Panc1 (cell line): ENCODE measurements at regions not wholly inside any gene's neighbourhood (a gene's known extent, or its start where the extent isn't known, plus 50 kb on each side); places are given as distances from the start of the nearest gene placed in this dataset.

ENCODE experiments used
- ATAC-seq: fragments of 200-7000 bp; cut with Tn5 transposase; 2 replicates; pipeline ENCODE4 v1.9.1; 2020; ENCODE audit warnings: mild to moderate bottlenecking, moderate library complexity
- BruUV-seq: library from RNA; stranded (reverse); fragments of 400-500 nt; replicated peaks from 2 replicates; lab custom pipeline; 2021; lab: Mats Ljungman, UMichigan
- CTCF ChIA-PET: fragments of 300-600 bp; sonication (Branson Sonifier 250); formaldehyde crosslinking; loops from one replicate; lab custom pipeline; 2022; ENCODE audit warnings: antibody characterized with exemption; lab: Charles Lee
- POLR2A ChIA-PET: fragments of 300-600 bp; sonication (Branson Sonifier 250); formaldehyde crosslinking; loops from one replicate; lab custom pipeline; 2022; ENCODE audit warnings: antibody characterized with exemption; lab: Charles Lee
- DNase-seq: peaks from one replicate; pipeline ENCODE4 v3.0.0-alpha.2; 2010; ENCODE audit warnings: low read depth, low spot score
- H3K27ac ChIP-seq: 2 replicates; pipeline ENCODE4 v1.5.1; 2011; ENCODE audit warnings: mild to moderate bottlenecking, low read length, inconsistent platforms
- H3K27me3 ChIP-seq: fragments of 200-500 bp; sonication (Bioruptor generic); 2 replicates; pipeline ENCODE4 v1.6.0; 2014; ENCODE audit warnings: low read length, inconsistent platforms; ENCODE audit not compliant: control insufficient read depth, insufficient read depth
- H3K36me3 ChIP-seq: fragments of 200-500 bp; sonication (Bioruptor generic); 2 replicates; pipeline ENCODE4 v1.5.1; 2014; ENCODE audit warnings: inconsistent platforms, mild to moderate bottlenecking, low read length, moderate library complexity; ENCODE audit not compliant: control insufficient read depth, insufficient read depth
- H3K4me1 ChIP-seq: 2 replicates; pipeline ENCODE4 v1.5.1; 2011; ENCODE audit warnings: inconsistent platforms, mild to moderate bottlenecking, low read length, moderate library complexity; ENCODE audit not compliant: control insufficient read depth, insufficient read depth
- H3K4me3 ChIP-seq, 2 experiments: 2 replicates each; pipeline ENCODE4 v1.5.1; 2011 to 2012; ENCODE audit warnings: low read depth in 2 of 2, low read length in 2 of 2, mild to moderate bottlenecking in 2 of 2, inconsistent platforms in 1 of 2, moderate library complexity in 1 of 2
- H3K9me3 ChIP-seq: fragments of 200-500 bp; sonication (Bioruptor generic); 2 replicates; pipeline ENCODE4 v1.5.1; 2014; ENCODE audit warnings: low read depth, mild to moderate bottlenecking, inconsistent platforms, low read length, moderate library complexity; ENCODE audit not compliant: control insufficient read depth, insufficient read depth
- CTCF ChIP-seq: fragments of 450-650 bp; IDR thresholded peaks from 2 replicates; pipeline ENCODE4 v1.5.1; 2017; ENCODE audit warnings: mild to moderate bottlenecking
- POLR2AphosphoS5 ChIP-seq: IDR thresholded peaks from 2 replicates; pipeline ENCODE4 v1.6.1; 2012; ENCODE audit warnings: mild to moderate bottlenecking, low read depth, low read length, moderate library complexity
- REST ChIP-seq, 2 experiments: IDR thresholded peaks; 2 replicates each; pipeline ENCODE4 v1.6.1; 2011 to 2012; ENCODE audit warnings: low read depth in 2 of 2, control low read depth in 1 of 2, low read length in 1 of 2, mild to moderate bottlenecking in 1 of 2, moderate library complexity in 1 of 2; ENCODE audit not compliant: insufficient read depth in 1 of 2
- SIN3A ChIP-seq: IDR thresholded peaks from 2 replicates; pipeline ENCODE4 v1.6.1; 2012; ENCODE audit warnings: low read depth, mild to moderate bottlenecking, low read length, moderate library complexity, borderline replicate concordance; ENCODE audit not compliant: insufficient read depth
- TCF7L2 ChIP-seq: IDR thresholded peaks from 2 replicates; pipeline ENCODE4 v1.6.1; 2011; ENCODE audit warnings: mild to moderate bottlenecking, low read depth, low read length, inconsistent platforms
- in situ Hi-C: cut with HindIII; loops from 2 replicates; pipeline ENCODE4 v1.10.0; 2016; ENCODE audit warnings: low sequenced_read_pairs, low pct_unique_long_range_greater_than_20kb
- intact Hi-C: fragments of 100-400 bp; cut with micrococcal nuclease; formaldehyde crosslinking; loops from one replicate; pipeline ENCODE4 v1.10.0; 2022; ENCODE audit not compliant: unreplicated experiment

GRCh38 chr2:108092886-108093285 lies 106.6 kb downstream of the SLC5A7 start:
- DNase-seq (no peak), ATAC-seq (no peak)
- ChIA-PET POLR2A (no interaction called here), CTCF (no interaction called here)
- Histone ChIP-seq H3K36me3 (no peaks in the 10 kb centered on the region), H3K4me1 (no peaks in the 10 kb centered on the region), H3K27me3 (no peaks in the 10 kb centered on the region), H3K9me3 (no peaks in the 10 kb centered on the region), H3K4me3 (no peak overlapping the region), H3K27ac (no peak overlapping the region)
- BruUV-seq: no TSS peak
- intact Hi-C loops: no loop called here
- no peak for TF ChIP-seq POLR2AphosphoS5
- TF ChIP-seq SIN3A: no peak
- TF ChIP-seq REST (IDR thresholded peaks at IDR 0.05; ENCODE audit: insufficient read depth in 1 of 2, low read depth in 2 of 2, low read length in 1 of 2): no peak
- no peak for TF ChIP-seq TCF7L2
- no peak for TF ChIP-seq CTCF
- in situ Hi-C loops: no loop called here

- no TSS peak for BruUV-seq
- in situ Hi-C loops (no loop called here), intact Hi-C loops (no loop called here)
- Histone ChIP-seq H3K4me1 (no peaks in the 10 kb centered on the region), H3K4me3 (no peak overlapping the region), H3K27ac (no peak overlapping the region), H3K9me3 (no peaks in the 10 kb centered on the region), H3K27me3 (no peaks in the 10 kb centered on the region), H3K36me3 (no peaks in the 10 kb centered on the region)
- ChIA-PET CTCF (no interaction called here), POLR2A (no interaction called here)
- DNase-seq: no peak
- TF ChIP-seq POLR2AphosphoS5 (no peak), CTCF (no peak)
- no peak for ATAC-seq
Observed at GRCh38 chr2:108101481-108101880, 115.2 kb downstream of the SLC5A7 start.

- no peak for TF ChIP-seq POLR2AphosphoS5
- TF ChIP-seq CTCF: no peak
- no peak for TF ChIP-seq SIN3A
- TF ChIP-seq REST (IDR thresholded peaks at IDR 0.05; ENCODE audit: insufficient read depth in 1 of 2, low read depth in 2 of 2, low read length in 1 of 2): no peak
- TF ChIP-seq TCF7L2: no peak
- no TSS peak for BruUV-seq
- in situ Hi-C loops: no loop called here
Observed at GRCh38 chr2:108106731-108107130, 120.4 kb downstream of the SLC5A7 start.

More at GRCh38 chr2:108106731-108107130, 120.4 kb downstream of the SLC5A7 start:
- Histone ChIP-seq H3K27me3 (no peaks in the 10 kb centered on the region), H3K4me3 (no peak overlapping the region), H3K4me1 (no peaks in the 10 kb centered on the region), H3K36me3 (no peaks in the 10 kb centered on the region), H3K27ac (no peak overlapping the region), H3K9me3 (no peaks in the 10 kb centered on the region)
- ChIA-PET CTCF (no interaction called here), POLR2A (no interaction called here)
- ATAC-seq (no peak), DNase-seq (no peak)
- intact Hi-C loops: no loop called here
